ENCODE measurements at regions not wholly inside any gene's neighbourhood (a gene's known extent, or its start where the extent isn't known, plus 50 kb on each side); places are given as distances from the start of the nearest gene placed in this dataset.

DNA sequence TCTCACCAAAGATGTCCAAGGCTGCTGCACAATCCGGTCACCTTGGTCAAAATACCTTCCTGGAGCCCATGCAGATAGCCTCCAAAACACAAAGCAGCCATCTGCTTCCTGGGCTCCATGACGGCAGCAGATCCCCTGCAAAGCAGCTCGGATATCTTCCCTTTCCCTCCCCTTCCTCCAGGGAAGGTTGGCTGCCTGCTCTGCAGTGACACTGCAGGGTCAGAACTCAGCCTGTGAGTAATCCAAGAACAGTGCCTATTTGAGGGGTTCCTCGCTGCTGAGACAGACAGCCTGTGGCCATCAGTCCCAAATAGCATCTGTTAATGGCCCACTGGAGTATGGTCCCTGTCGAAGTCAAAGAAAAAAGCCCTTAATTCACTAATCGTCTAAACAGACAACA, 270.8 kb downstream of the PREX1 start:
- TF ChIP-seq, protein P1, sequence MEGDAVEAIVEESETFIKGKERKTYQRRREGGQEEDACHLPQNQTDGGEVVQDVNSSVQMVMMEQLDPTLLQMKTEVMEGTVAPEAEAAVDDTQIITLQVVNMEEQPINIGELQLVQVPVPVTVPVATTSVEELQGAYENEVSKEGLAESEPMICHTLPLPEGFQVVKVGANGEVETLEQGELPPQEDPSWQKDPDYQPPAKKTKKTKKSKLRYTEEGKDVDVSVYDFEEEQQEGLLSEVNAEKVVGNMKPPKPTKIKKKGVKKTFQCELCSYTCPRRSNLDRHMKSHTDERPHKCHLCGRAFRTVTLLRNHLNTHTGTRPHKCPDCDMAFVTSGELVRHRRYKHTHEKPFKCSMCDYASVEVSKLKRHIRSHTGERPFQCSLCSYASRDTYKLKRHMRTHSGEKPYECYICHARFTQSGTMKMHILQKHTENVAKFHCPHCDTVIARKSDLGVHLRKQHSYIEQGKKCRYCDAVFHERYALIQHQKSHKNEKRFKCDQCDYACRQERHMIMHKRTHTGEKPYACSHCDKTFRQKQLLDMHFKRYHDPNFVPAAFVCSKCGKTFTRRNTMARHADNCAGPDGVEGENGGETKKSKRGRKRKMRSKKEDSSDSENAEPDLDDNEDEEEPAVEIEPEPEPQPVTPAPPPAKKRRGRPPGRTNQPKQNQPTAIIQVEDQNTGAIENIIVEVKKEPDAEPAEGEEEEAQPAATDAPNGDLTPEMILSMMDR (IDR thresholded peaks at IDR 0.05): no peak
- TF ChIP-seq POLR2A (IDR thresholded peaks at IDR 0.05) (no peak), POLR2AphosphoS5 (IDR thresholded peaks at IDR 0.05; ENCODE audit: insufficient read depth in 1 of 2, low read depth in 1 of 2) (no peak)
